ENCODE measurements at regions not wholly inside any gene's neighbourhood (a gene's known extent, or its start where the extent isn't known, plus 50 kb on each side); places are given as distances from the start of the nearest gene placed in this dataset.

- DNase-seq (ENCODE audit: low read depth, low spot score) = no peak
- H3K4me1 ChIP-seq (ENCODE audit: control insufficient read depth, extremely low read depth, insufficient read depth, low read length) = no peaks in the 10 kb centered on the region
- H3K79me2 ChIP-seq (ENCODE audit: control insufficient read depth, insufficient read depth, low read length) = no peaks in the 10 kb centered on the region
- dilution Hi-C loops (cut with MboI; ENCODE audit: extremely low pct_ligation_motif_present, low sequenced_read_pairs) (no loop called here), intact Hi-C loops (cut with micrococcal nuclease) (no loop called here)
- no peak overlapping the region for H2AFZ ChIP-seq (ENCODE audit: low read depth, low read length)
- BruUV-seq (replicated peaks) = no TSS peak
- peaks cover 0 to 2% of the 10 kb centered on the region in 2 experiments for H3K27me3 ChIP-seq (ENCODE audit: control insufficient read depth in 2 of 2, insufficient read depth in 2 of 2, low read length in 2 of 2)
- no peak overlapping the region for H3K27ac ChIP-seq (ENCODE audit: insufficient read depth, low read depth, low read length)
- ChIA-PET CTCF (no interaction called here), POLR2A (no interaction called here)
- no peak for FAIRE-seq
- peaks cover 2% of the 10 kb centered on the region for H3K9me3 ChIP-seq (replicated peaks; ENCODE audit: control insufficient read depth, insufficient read depth, low read length)
- no peaks in the 10 kb centered on the region for H3K9me1 ChIP-seq (replicated peaks; ENCODE audit: control insufficient read depth, extremely low read depth, insufficient read depth, low read length)
- H3K4me2 ChIP-seq (ENCODE audit: insufficient read depth, low read length) = no peak overlapping the region
- H3K9ac ChIP-seq (replicated peaks; ENCODE audit: extremely low read depth, insufficient read depth, low read length) = no peak overlapping the region
- H4K20me1 ChIP-seq (replicated peaks; ENCODE audit: control insufficient read depth, extremely low read depth, insufficient read depth, low read length) = no peaks in the 10 kb centered on the region
- no peak for TF ChIP-seq JUN (IDR thresholded peaks at IDR 0.05; ENCODE audit: borderline replicate concordance, insufficient read depth, insufficient read length, low read depth)
- TF ChIP-seq POLR2A (IDR thresholded peaks at IDR 0.05; ENCODE audit: low read depth, low read length) = no peak
- TF ChIP-seq MYC (IDR thresholded peaks at IDR 0.05; ENCODE audit: low read depth, low read length) = no peak
- no peak for TF ChIP-seq POLR2AphosphoS5 (IDR thresholded peaks at IDR 0.05; ENCODE audit: insufficient read depth, low read depth, low read length)
- TF ChIP-seq FOS (IDR thresholded peaks at IDR 0.05; ENCODE audit: borderline replicate concordance, insufficient read depth, low read length) = no peak
- no peak for TF ChIP-seq MAX (IDR thresholded peaks at IDR 0.05; ENCODE audit: insufficient read depth, insufficient read length)
- no peak for TF ChIP-seq GATA2 (IDR thresholded peaks at IDR 0.05; ENCODE audit: insufficient read depth, insufficient read length, low read depth, low read length)
- no peak for TF ChIP-seq EZH2 (IDR thresholded peaks at IDR 0.05; ENCODE audit: borderline replicate concordance, low read depth, low read length, severe bottlenecking)
- no peak for TF ChIP-seq CTCF (IDR thresholded peaks at IDR 0.05; ENCODE audit: extremely low read depth in 1 of 2, insufficient read depth in 1 of 2, low read depth in 1 of 2, low read length in 2 of 2)
- H3K4me3 ChIP-seq (replicated peaks in 1 of 3; ENCODE audit: insufficient read depth in 1 of 3, low read depth in 1 of 3, low read length in 3 of 3) = no peak overlapping the region
- H3K36me3 ChIP-seq (ENCODE audit: control insufficient read depth in 2 of 2, extremely low read depth in 1 of 2, insufficient read depth in 2 of 2, low read length in 2 of 2) = no peaks in the 10 kb centered on the region
Observed at GRCh38 chr17:79515646-79516571, 94.9 kb downstream of the RBFOX3 start.
